H1 (cell line): ENCODE measurements at regions not wholly inside any gene's neighbourhood (a gene's known extent, or its start where the extent isn't known, plus 50 kb on each side); places are given as distances from the start of the nearest gene placed in this dataset.

Experiments
- CTCF ChIA-PET: fragments of 300-600 bp; sonication (Branson Sonifier 250); formaldehyde crosslinking; loops from one replicate; lab custom pipeline; 2021; ENCODE audit not compliant: partially characterized antibody; lab: Charles Lee
- POLR2A ChIA-PET: fragments of 300-600 bp; sonication (Branson Sonifier 250); formaldehyde crosslinking; loops from one replicate; lab custom pipeline; 2021; ENCODE audit warnings: inconsistent platforms; ENCODE audit not compliant: partially characterized antibody; lab: Charles Lee
- DNase-seq, 2 experiments: peaks; one replicate each; pipeline versions ENCODE4 v3.0.0 to v3.0.0-alpha.2; 2010 to 2022; ENCODE audit warnings: low spot score in 2 of 2, low read depth in 1 of 2, mixed read lengths in 1 of 2
- FAIRE-seq: peaks from 2 replicates; lab custom pipeline; 2011; peaks lifted over from hg19 to GRCh38; lab: Jason Lieb, UNC
- H2AFZ ChIP-seq: 2 replicates; pipeline ENCODE4 v1.8.1; 2012; ENCODE audit warnings: low read length, inconsistent platforms
- H2AK5ac ChIP-seq: 2 replicates; pipeline ENCODE4 v1.6.1; 2013; ENCODE audit warnings: low read depth, low read length
- H2BK120ac ChIP-seq: replicated peaks from 2 replicates; pipeline ENCODE3; 2013; ENCODE audit warnings: low read depth, low read length, inconsistent platforms
- H2BK12ac ChIP-seq: 2 replicates; pipeline ENCODE4 v1.6.1; 2013; ENCODE audit warnings: low read depth, low read length
- H2BK15ac ChIP-seq: 2 replicates; pipeline ENCODE4 v1.6.1; 2013; ENCODE audit warnings: low read length
- H2BK20ac ChIP-seq: 2 replicates; pipeline ENCODE4 v1.6.1; 2013; ENCODE audit warnings: low read length
- H2BK5ac ChIP-seq: 2 replicates; pipeline ENCODE4 v1.6.1; 2013; ENCODE audit warnings: low read depth, low read length
- H3K14ac ChIP-seq: 2 replicates; pipeline ENCODE4 v1.6.1; 2013; ENCODE audit warnings: inconsistent platforms; ENCODE audit not compliant: insufficient read length
- H3K18ac ChIP-seq: 2 replicates; pipeline ENCODE4 v1.6.1; 2013; ENCODE audit warnings: low read length; ENCODE audit errors: extremely low read depth
- H3K23ac ChIP-seq: 2 replicates; pipeline ENCODE4 v1.6.1; 2013; ENCODE audit warnings: inconsistent platforms; ENCODE audit not compliant: insufficient read length
- H3K23me2 ChIP-seq: 2 replicates; pipeline ENCODE4 v1.6.1; 2013; ENCODE audit warnings: low read depth, low read length
- H3K27ac ChIP-seq: 2 replicates; pipeline ENCODE4 v1.6.1; 2011; ENCODE audit warnings: low read depth, low read length, inconsistent platforms
- H3K27me3 ChIP-seq, 4 experiments: replicated peaks in 1 of 4; 1 replicate in 1 of 4; 2 replicates in 3 of 4; pipeline versions ENCODE4 v1.6.1 to v1.8.1; 2011 to 2013; ENCODE audit warnings: low read length in 3 of 4, mild to moderate bottlenecking in 3 of 4, inconsistent platforms in 2 of 4, mixed read lengths in 2 of 4, moderate library complexity in 1 of 4; ENCODE audit not compliant: control insufficient read depth in 3 of 4, insufficient read depth in 3 of 4; ENCODE audit errors: extremely low read depth in 1 of 4
- H3K36me3 ChIP-seq, 4 experiments: 2 replicates each; pipeline versions ENCODE4 v1.6.1 to v1.8.1; 2011 to 2013; ENCODE audit warnings: mild to moderate bottlenecking in 4 of 4, low read length in 3 of 4, moderate library complexity in 2 of 4, control low read depth in 1 of 4, inconsistent platforms in 1 of 4; ENCODE audit not compliant: insufficient read depth in 4 of 4, control insufficient read depth in 2 of 4
- H3K4ac ChIP-seq: replicated peaks from 2 replicates; pipeline ENCODE3; 2013; ENCODE audit warnings: low read length, low read depth, mixed read lengths, inconsistent platforms; ENCODE audit not compliant: insufficient read length
- H3K4me1 ChIP-seq, 4 experiments: replicated peaks in 1 of 4; 1 replicate in 1 of 4; 2 replicates in 3 of 4; pipeline versions ENCODE4 v1.6.1 to v1.8.1; 2011 to 2013; ENCODE audit warnings: low read length in 3 of 4, inconsistent platforms in 2 of 4, mixed read lengths in 1 of 4; ENCODE audit not compliant: insufficient read depth in 4 of 4, control insufficient read depth in 3 of 4
- H3K4me2 ChIP-seq, 2 experiments: 2 replicates each; pipeline versions ENCODE4 v1.6.1 to v1.8.1; 2011 to 2013; ENCODE audit warnings: low read depth in 2 of 2, low read length in 2 of 2, control low read depth in 1 of 2, inconsistent platforms in 1 of 2, mild to moderate bottlenecking in 1 of 2; ENCODE audit not compliant: insufficient read depth in 1 of 2
- H3K4me3 ChIP-seq, 4 experiments: fragments of 200-600, 300-600 bp in 1 of 4; sonication (generic), shearing (Covaris generic), sonication (Bioruptor Twin) in 1 of 4; 2 replicates each; pipeline versions ENCODE4 v1.5.1 to v1.8.1; 2011 to 2016; ENCODE audit warnings: low read length in 4 of 4, low read depth in 3 of 4, control low read depth in 2 of 4, inconsistent platforms in 2 of 4, mild to moderate bottlenecking in 2 of 4, mixed read lengths in 1 of 4, moderate library complexity in 1 of 4; ENCODE audit not compliant: insufficient read depth in 2 of 4; ENCODE audit errors: extremely low read depth in 1 of 4
- H3K56ac ChIP-seq: replicated peaks from 2 replicates; pipeline ENCODE3; 2013; ENCODE audit warnings: low read depth, mild to moderate bottlenecking, mixed read lengths, low read length, inconsistent platforms; ENCODE audit not compliant: insufficient read length
- H3K79me1 ChIP-seq: 2 replicates; pipeline ENCODE4 v1.6.1; 2013; ENCODE audit warnings: low read depth, low read length, control low read depth
- H3K79me2 ChIP-seq, 2 experiments: 2 replicates each; pipeline versions ENCODE4 v1.6.1 to v1.8.1; 2012 to 2013; ENCODE audit warnings: low read length in 2 of 2, mild to moderate bottlenecking in 2 of 2, inconsistent platforms in 1 of 2; ENCODE audit not compliant: insufficient read depth in 2 of 2, control insufficient read depth in 1 of 2
- H3K9ac ChIP-seq, 4 experiments: replicated peaks in 1 of 4; 1 replicate in 1 of 4; 2 replicates in 3 of 4; pipeline versions ENCODE4 v1.6.1 to v1.8.1; 2011 to 2013; ENCODE audit warnings: low read depth in 3 of 4, low read length in 3 of 4, control low read depth in 2 of 4, mild to moderate bottlenecking in 2 of 4, moderate library complexity in 2 of 4, inconsistent platforms in 1 of 4; ENCODE audit errors: extremely low read depth in 1 of 4
- H3K9me3 ChIP-seq, 2 experiments: 2 replicates each; pipeline versions ENCODE4 v1.6.1 to v1.8.1; 2012 to 2013; ENCODE audit warnings: mild to moderate bottlenecking in 2 of 2, moderate library complexity in 2 of 2, control low read depth in 1 of 2, inconsistent platforms in 1 of 2, low read depth in 1 of 2, low read length in 1 of 2, mixed read lengths in 1 of 2; ENCODE audit not compliant: insufficient read depth in 2 of 2
- H4K20me1 ChIP-seq, 2 experiments: replicated peaks in 1 of 2; 2 replicates each; pipeline versions ENCODE3 to v1.8.1; 2011 to 2013; ENCODE audit warnings: inconsistent platforms in 2 of 2, low read length in 2 of 2, mild to moderate bottlenecking in 1 of 2; ENCODE audit not compliant: insufficient read depth in 2 of 2, control insufficient read depth in 1 of 2
- H4K5ac ChIP-seq: 2 replicates; pipeline ENCODE4 v1.6.1; 2013; ENCODE audit warnings: low read length, low read depth, mixed read lengths, inconsistent platforms; ENCODE audit not compliant: insufficient read length
- H4K8ac ChIP-seq: 2 replicates; pipeline ENCODE4 v1.8.0; 2013; ENCODE audit warnings: mild to moderate bottlenecking, moderate library complexity, low read length, inconsistent platforms; ENCODE audit not compliant: insufficient read depth; ENCODE audit errors: extremely low read depth
- H4K91ac ChIP-seq: replicated peaks from 2 replicates; pipeline ENCODE3; 2013; ENCODE audit warnings: low read length, mixed read lengths, inconsistent platforms; ENCODE audit not compliant: insufficient read length
- ASH2L ChIP-seq: fragments of 200-600, 300-600 bp; sonication (generic); IDR thresholded peaks from one replicate; pipeline ENCODE4 v1.7.1; 2017; ENCODE audit warnings: low read length
- ATF3 ChIP-seq: IDR thresholded peaks from 2 replicates; pipeline ENCODE4 v1.6.1; 2011; ENCODE audit warnings: low read depth, mild to moderate bottlenecking, low read length; ENCODE audit not compliant: insufficient read depth
- BACH1 ChIP-seq: IDR thresholded peaks from 2 replicates; pipeline ENCODE4 v1.6.1; 2012; ENCODE audit warnings: low read length, improper control_type of control experiment
- BCL11A ChIP-seq, 2 experiments: IDR thresholded peaks; one replicate each; pipeline ENCODE4 v1.6.1; 2011; ENCODE audit warnings: low read depth in 2 of 2, low read length in 2 of 2, mild to moderate bottlenecking in 2 of 2
- CREB1 ChIP-seq: IDR thresholded peaks from 2 replicates; pipeline ENCODE4 v1.6.1; 2012; ENCODE audit warnings: inconsistent platforms
- KDM1A ChIP-seq: fragments of 200-600, 300-600 bp; sonication (generic); IDR thresholded peaks from 2 replicates; pipeline ENCODE4 v1.7.1; 2016; ENCODE audit warnings: mild to moderate bottlenecking, low read length, borderline replicate concordance
- KDM5A ChIP-seq: fragments of 200-600 bp; IDR thresholded peaks from 2 replicates; pipeline ENCODE4 v1.7.1; 2012; ENCODE audit warnings: mild to moderate bottlenecking, low read length, inconsistent platforms, mixed read lengths
- MAFK ChIP-seq: IDR thresholded peaks from 2 replicates; pipeline ENCODE4 v1.6.1; 2012; ENCODE audit warnings: low read depth, mild to moderate bottlenecking, improper control_type of control experiment, low read length
- RAD21 ChIP-seq, 2 experiments: IDR thresholded peaks in 1 of 2; conservative IDR thresholded peaks in 1 of 2; 2 replicates each; pipeline ENCODE4 v1.6.1; 2011; ENCODE audit warnings: low read depth in 2 of 2, low read length in 2 of 2, improper control_type of control experiment in 1 of 2, inconsistent platforms in 1 of 2, mild to moderate bottlenecking in 1 of 2, moderate library complexity in 1 of 2
- SIRT6 ChIP-seq: IDR thresholded peaks from one replicate; pipeline ENCODE4 v1.7.1; 2012; ENCODE audit warnings: low read length, inconsistent platforms
- SIX5 ChIP-seq: IDR thresholded peaks from 2 replicates; pipeline ENCODE4 v1.6.1; 2011; ENCODE audit warnings: mild to moderate bottlenecking, low read depth, low read length
- SP1 ChIP-seq: IDR thresholded peaks from 2 replicates; pipeline ENCODE4 v1.6.1; 2011; ENCODE audit warnings: low read depth, low read length
- SP4 ChIP-seq: IDR thresholded peaks from 2 replicates; pipeline ENCODE4 v1.6.1; 2012; ENCODE audit warnings: low read length, inconsistent platforms
- WGBS, 2 experiments: shearing (Covaris generic) in 1 of 2; methylation state at CpG; one replicate each; pipeline versions ENCODE4 v1.1.6 to v1.1.7; 2013 to 2015; ENCODE audit warnings: low lambda C conversion rate in 2 of 2, mixed read lengths in 2 of 2, inconsistent platforms in 1 of 2, low coverage in 1 of 2, missing lambda C conversion rate in 1 of 2; ENCODE audit not compliant: insufficient replicate concordance in 2 of 2, insufficient coverage in 1 of 2, insufficient read length in 1 of 2; ENCODE audit errors: extremely low coverage in 1 of 2, missing lambda C conversion rate in 1 of 2; 5-methylcytosine and 5-hydroxymethylcytosine counted together

- DNase-seq (no peak), FAIRE-seq (no peak)
- Histone ChIP-seq H4K5ac (no peak overlapping the region), H3K56ac (no peak overlapping the region), H2BK15ac (no peak overlapping the region), H3K9me3 (0 out of 4 replicates have a peak, but pooled peaks cover 4% of the 10 kb centered on the region in 2 experiments), H3K9ac (no peak overlapping the region), H2BK120ac (no peak overlapping the region), H2BK12ac (no peak overlapping the region), H3K27ac (no peak overlapping the region), H4K91ac (no peak overlapping the region), H3K27me3 (no peaks in the 10 kb centered on the region), H3K18ac (no peak overlapping the region), H3K79me2 (no peaks in the 10 kb centered on the region), H2AFZ (no peak overlapping the region), H2BK5ac (no peak overlapping the region), H4K8ac (no peak overlapping the region), H3K23ac (no peak overlapping the region), H2BK20ac (no peak overlapping the region), H3K23me2 (no peaks in the 10 kb centered on the region), H2AK5ac (no peak overlapping the region), H3K36me3 (peaks cover 0 to 4% (median 0%) of the 10 kb centered on the region in 4 experiments; a peak in 1 of 8 replicates), H3K4me3 (no peak overlapping the region), H4K20me1 (no peaks in the 10 kb centered on the region), H3K4me1 (no peaks in the 10 kb centered on the region), H3K4ac (no peak overlapping the region), H3K4me2 (no peak overlapping the region), H3K79me1 (peaks cover 3% of the 10 kb centered on the region; the same call in 1 of the 2 replicates), H3K14ac (no peak overlapping the region)
- ChIA-PET POLR2A (no interaction called here), CTCF (interaction anchor here (1.6 kb wide), 1 partner anchor 18 kb away, joined by 5 read pairs; no protein-coding TSS in a partner anchor)
- 91% methylated on average over 12 of the region's 12 CpGs; no CpG with 5 or more reads in 1 of the 2 experiments for WGBS, 2 experiments
- no peak for TF ChIP-seq BACH1
- TF ChIP-seq BCL11A (IDR thresholded peaks at IDR 0.05; ENCODE audit: low read depth in 2 of 2, low read length in 2 of 2) = no peak
- no peak for TF ChIP-seq SP1
- no peak for TF ChIP-seq ATF3
- no peak for TF ChIP-seq KDM5A
- no peak for TF ChIP-seq SP4
- TF ChIP-seq SIRT6 = no peak
- no peak for TF ChIP-seq SIX5
- TF ChIP-seq MAFK = no peak
- TF ChIP-seq KDM1A = no peak
- TF ChIP-seq RAD21 (IDR thresholded peaks at IDR 0.05 in 1 of 2, conservative IDR thresholded peaks at IDR 0.05 in 1 of 2; ENCODE audit: low read depth in 2 of 2, low read length in 2 of 2) = no peak
- TF ChIP-seq CREB1 = no peak
- TF ChIP-seq ASH2L = no peak
These were observed 598.1 kb downstream of the UQCRFS1 start for GRCh38 chr19:28614634-28615545.
